SH-SY5Y (cell line): ENCODE measurements at regions not wholly inside any gene's neighbourhood (a gene's known extent, or its start where the extent isn't known, plus 50 kb on each side); places are given as distances from the start of the nearest gene placed in this dataset.

ENCODE experiments used
- GATA2 ChIP-seq: IDR thresholded peaks from 2 replicates; pipeline ENCODE4 v1.6.1; 2011; ENCODE audit warnings: mild to moderate bottlenecking, low read depth, low read length
- GATA3 ChIP-seq: IDR thresholded peaks from 2 replicates; pipeline ENCODE4 v1.6.1; 2011; ENCODE audit warnings: low read depth, mild to moderate bottlenecking, low read length, moderate library complexity

- TF ChIP-seq GATA2 (no peak), GATA3 (no peak)
These were observed 388.6 kb downstream of the ACTL7B start for GRCh38 chr9:108467161-108467560.
